GM12878 (cell line): ENCODE measurements at regions not wholly inside any gene's neighbourhood (a gene's known extent, or its start where the extent isn't known, plus 50 kb on each side); places are given as distances from the start of the nearest gene placed in this dataset.

Experiments used
- ATAC-seq: fragments of 200-7000 bp; cut with Tn5 transposase; 3 replicates; pipeline ENCODE4 v1.9.1; 2020; ENCODE audit warnings: mild to moderate bottlenecking, moderate library complexity
- BruUV-seq: library from RNA; stranded (reverse); fragments of 400-500 nt; replicated peaks from 2 replicates; lab custom pipeline; 2021; lab: Mats Ljungman, UMichigan
- CTCF ChIA-PET: fragments of 300-600 bp; sonication (Branson Sonifier 250); formaldehyde crosslinking; extraction: SDS; loops from one replicate; lab custom pipeline; 2021; ENCODE audit warnings: inconsistent platforms; lab: Yijun Ruan, JAX
- POLR2A ChIA-PET: fragments of 350-600 bp; formaldehyde crosslinking; extraction: SDS; loops from one replicate; lab custom pipeline; 2021; ENCODE audit warnings: inconsistent platforms; lab: Charles Lee
- RAD21 ChIA-PET: fragments of 300-600 bp; sonication (Branson Sonifier 250); formaldehyde crosslinking; loops from one replicate; lab custom pipeline; 2023; ENCODE audit warnings: antibody characterized with exemption; ENCODE audit not compliant: unreplicated experiment; lab: Charles Lee
- SMC1A ChIA-PET: fragments of 300-600 bp; sonication (Branson Sonifier 250); formaldehyde crosslinking; loops from one replicate; lab custom pipeline; 2023; ENCODE audit not compliant: unreplicated experiment, uncharacterized antibody; lab: Charles Lee
- DNase-seq: peaks from one replicate; pipeline ENCODE4 v3.0.0-alpha.2; 2011; ENCODE audit warnings: low read depth, low spot score
- FAIRE-seq: peaks from 3 replicates; lab custom pipeline; 2011; peaks lifted over from hg19 to GRCh38; lab: Jason Lieb, UNC
- H2AFZ ChIP-seq: 2 replicates; pipeline ENCODE4 v1.6.0; 2011; ENCODE audit warnings: low read depth, low read length, control low read depth; ENCODE audit not compliant: control insufficient read depth
- H3K27ac ChIP-seq: 2 replicates; pipeline ENCODE4 v1.5.1; 2011; ENCODE audit warnings: control low read depth; ENCODE audit not compliant: control insufficient read depth, insufficient read depth
- H3K27me3 ChIP-seq, 2 experiments: replicated peaks in 1 of 2; 2 replicates each; pipeline versions ENCODE4 v1.6.0 to v1.6.1; 2011; ENCODE audit warnings: low read length in 1 of 2; ENCODE audit not compliant: control insufficient read depth in 2 of 2, insufficient read depth in 2 of 2
- H3K36me3 ChIP-seq, 2 experiments: 2 replicates each; pipeline ENCODE4 v1.5.1; 2011; ENCODE audit warnings: low read length in 1 of 2; ENCODE audit not compliant: control insufficient read depth in 2 of 2, insufficient read depth in 2 of 2
- H3K4me1 ChIP-seq: 2 replicates; pipeline ENCODE4 v1.6.1; 2011; ENCODE audit warnings: mild to moderate bottlenecking, low read length, moderate library complexity, mixed read lengths; ENCODE audit not compliant: control insufficient read depth, insufficient read depth
- H3K4me2 ChIP-seq: 2 replicates; pipeline ENCODE4 v1.6.0; 2011; ENCODE audit warnings: control low read depth; ENCODE audit not compliant: control insufficient read depth, insufficient read depth
- H3K4me3 ChIP-seq: fragments of 200-600 bp; sonication (generic); 2 replicates; pipeline ENCODE4 v1.5.1; 2016
- H3K79me2 ChIP-seq: 2 replicates; pipeline ENCODE4 v1.6.0; 2011; ENCODE audit warnings: low read length; ENCODE audit not compliant: control insufficient read depth, insufficient read depth
- H3K9ac ChIP-seq: 2 replicates; pipeline ENCODE4 v1.8.0; 2011; ENCODE audit warnings: low read length, control low read depth, mixed read lengths; ENCODE audit not compliant: control insufficient read depth, insufficient read depth
- H3K9me3 ChIP-seq: replicated peaks from 3 replicates; pipeline ENCODE4 v1.5.1; 2011; ENCODE audit warnings: mild to moderate bottlenecking, low read length; ENCODE audit not compliant: control insufficient read depth, insufficient read depth
- H4K20me1 ChIP-seq: 2 replicates; pipeline ENCODE4 v1.6.0; 2011; ENCODE audit not compliant: control insufficient read depth, insufficient read depth
- CTCF ChIP-seq, 3 experiments: IDR thresholded peaks in 2 of 3; conservative IDR thresholded peaks in 1 of 3; 2 replicates each; pipeline ENCODE4 v1.5.1; 2011; ENCODE audit warnings: low read depth in 3 of 3, low read length in 3 of 3, mild to moderate bottlenecking in 3 of 3, control low read depth in 2 of 3, moderate library complexity in 2 of 3, inconsistent platforms in 1 of 3, mixed read lengths in 1 of 3; ENCODE audit not compliant: control insufficient read depth in 2 of 3, insufficient read depth in 1 of 3; ENCODE audit errors: extremely low read depth in 1 of 3
- E2F8 ChIP-seq: fragments of 450-650 bp; IDR thresholded peaks from 2 replicates; pipeline ENCODE4 v1.6.1; 2018; ENCODE audit warnings: mild to moderate bottlenecking, low read depth, moderate library complexity; ENCODE audit not compliant: partially characterized antibody
- E4F1 ChIP-seq: fragments of 450-650 bp; IDR thresholded peaks from 2 replicates; pipeline ENCODE4 v1.6.1; 2018; ENCODE audit warnings: borderline replicate concordance, mild to moderate bottlenecking; ENCODE audit not compliant: partially characterized antibody
- ESRRA ChIP-seq: IDR thresholded peaks from 2 replicates; pipeline ENCODE4 v1.6.1; 2012; ENCODE audit warnings: mild to moderate bottlenecking, low read length, improper control_type of control experiment
- ETV6 ChIP-seq, 2 experiments: fragments of 450-650 bp in 1 of 2; IDR thresholded peaks in 1 of 2; conservative IDR thresholded peaks in 1 of 2; 2 replicates each; pipeline ENCODE4 v1.6.1; 2014; ENCODE audit warnings: antibody characterized with exemption in 1 of 2, borderline replicate concordance in 1 of 2, low read depth in 1 of 2, mild to moderate bottlenecking in 1 of 2, moderate library complexity in 1 of 2
- JUND ChIP-seq: IDR thresholded peaks from 2 replicates; pipeline ENCODE4 v1.6.1; 2012; ENCODE audit warnings: low read depth, mild to moderate bottlenecking, low read length, improper control_type of control experiment, moderate library complexity
- KAT2A ChIP-seq: conservative IDR thresholded peaks from 2 replicates; pipeline ENCODE4 v1.6.1; 2011; ENCODE audit warnings: low read depth, low read length; ENCODE audit not compliant: control insufficient read depth
- NFYA ChIP-seq: IDR thresholded peaks from 2 replicates; pipeline ENCODE4 v1.6.1; 2011; ENCODE audit warnings: low read depth, mild to moderate bottlenecking, low read length, improper control_type of control experiment, borderline replicate concordance
- ZNF592 ChIP-seq: fragments of 450-650 bp; IDR thresholded peaks from 2 replicates; pipeline ENCODE4 v1.6.1; 2017; ENCODE audit warnings: mild to moderate bottlenecking, moderate library complexity
- WGBS: methylation state at CpG from one replicate; pipeline ENCODE4 v1.1.6; 2016; ENCODE audit warnings: low lambda C conversion rate; ENCODE audit not compliant: insufficient replicate concordance, insufficient coverage; ENCODE audit errors: missing lambda C conversion rate; 5-methylcytosine and 5-hydroxymethylcytosine counted together
- in situ Hi-C: fragments of 300-500 bp; cut with MboI; formaldehyde crosslinking; loops from 9 replicates; pipeline ENCODE4 v1.14.3; 2018; ENCODE audit warnings: mixed read lengths
- intact Hi-C: fragments of 100-400 bp; cut with micrococcal nuclease; formaldehyde crosslinking; loops from one replicate; pipeline ENCODE4 v1.14.2; 2022; ENCODE audit not compliant: unreplicated experiment

GRCh38 chr1:224804220-224804619 is 125.3 kb upstream of the DNAH14 start (continued):
- TF ChIP-seq E4F1: no peak
- TF ChIP-seq KAT2A: no peak
- TF ChIP-seq E2F8: no peak
- TF ChIP-seq ESRRA: no peak
- no peak for TF ChIP-seq ETV6 (conservative IDR thresholded peaks at IDR 0.05 in 1 of 2, IDR thresholded peaks at IDR 0.05 in 1 of 2; ENCODE audit: borderline replicate concordance in 1 of 2, low read depth in 1 of 2)
- TF ChIP-seq, all 136 proteins: peak for 0

- ATAC-seq (peak; percentile 62), FAIRE-seq (peak; percentile 57), DNase-seq (no peak)
- no TSS peak for BruUV-seq
- no peak overlapping the region for H3K4me3 ChIP-seq
- no peaks in the 10 kb centered on the region for H3K27me3 ChIP-seq
- CTCF ChIA-PET: interaction anchor here (0.7 to 3.3 kb wide), 3 partner anchors 46 to 117 kb away, joined by 3 to 16 read pairs (median 3); no protein-coding TSS in a partner anchor
- H3K9me3 ChIP-seq: peaks cover 2% of the 10 kb centered on the region; the same call in 1 of the 3 replicates
- intact Hi-C loops: no loop called here
- no peaks in the 10 kb centered on the region for H3K36me3 ChIP-seq
- in situ Hi-C loops: no loop called here
- no peaks in the 10 kb centered on the region for H3K4me1 ChIP-seq
- H3K9ac ChIP-seq: no peak overlapping the region
- no peak overlapping the region for H3K27ac ChIP-seq
- 31% methylated on average over 2 of the region's 2 CpGs for WGBS
- RAD21 ChIA-PET: interaction anchor here (0.6 to 1.8 kb wide), 6 partner anchors 12 to 117 kb away, joined by 3 to 8 read pairs (median 6); no protein-coding TSS in a partner anchor
- SMC1A ChIA-PET: interaction anchor here (0.7 to 3.1 kb wide), 7 partner anchors 12 to 66 kb away, joined by 3 to 18 read pairs (median 5); no protein-coding TSS in a partner anchor
- no peaks in the 10 kb centered on the region for H4K20me1 ChIP-seq
- POLR2A ChIA-PET: interaction anchor here (2.7 kb wide), 1 partner anchor 21 kb away, joined by 12 read pairs; no protein-coding TSS in a partner anchor
- no peaks in the 10 kb centered on the region for H3K79me2 ChIP-seq
- no peak overlapping the region for H3K4me2 ChIP-seq
- no peak overlapping the region for H2AFZ ChIP-seq
- no peak for TF ChIP-seq JUND
- TF ChIP-seq NFYA: no peak
- no peak for TF ChIP-seq CTCF (IDR thresholded peaks at IDR 0.05 in 2 of 3, conservative IDR thresholded peaks at IDR 0.05 in 1 of 3; ENCODE audit: control insufficient read depth in 2 of 3, extremely low read depth in 1 of 3, insufficient read depth in 1 of 3, low read depth in 3 of 3, low read length in 3 of 3)
- no peak for TF ChIP-seq ZNF592
These were observed 123.6 kb upstream of the DNAH14 start for GRCh38 chr1:224805889-224806288.
